K562 (cell line): ENCODE measurements at regions not wholly inside any gene's neighbourhood (a gene's known extent, or its start where the extent isn't known, plus 50 kb on each side); places are given as distances from the start of the nearest gene placed in this dataset.

Experiments
- ATAC-seq: fragments of 200-7000 bp; cut with Tn5 transposase; 3 replicates; pipeline ENCODE4 v1.9.1; 2020; ENCODE audit warnings: moderate library complexity
- BruUV-seq: library from RNA; stranded (reverse); fragments of 400-500 nt; replicated peaks from 2 replicates; lab custom pipeline; 2021; lab: Mats Ljungman, UMichigan
- CTCF ChIA-PET: fragments of 300-600 bp; formaldehyde crosslinking; extraction: SDS; loops from one replicate; lab custom pipeline; 2021; ENCODE audit warnings: low intra/inter-chr PET ratio; lab: Yijun Ruan, JAX
- POLR2A ChIA-PET: fragments of 300-600, 350-650 bp; sonication (Branson Sonifier 250); formaldehyde crosslinking; extraction: SDS; loops from one replicate; lab custom pipeline; 2021; ENCODE audit warnings: antibody characterized with exemption, inconsistent platforms; lab: Yijun Ruan, JAX
- DNase-seq, 4 experiments: peaks; one replicate each; pipeline versions ENCODE4 v3.0.0 to v3.0.0-alpha.2; 2011 to 2018; ENCODE audit warnings: low spot score in 3 of 4, mixed read lengths in 3 of 4; ENCODE audit errors: extremely low read depth in 1 of 4
- FAIRE-seq: peaks from 2 replicates; lab custom pipeline; 2011; peaks lifted over from hg19 to GRCh38; lab: Jason Lieb, UNC
- H2AFZ ChIP-seq: 2 replicates; pipeline ENCODE4 v1.6.0; 2011; ENCODE audit warnings: low read depth, low read length, control low read depth, inconsistent platforms
- H3K27ac ChIP-seq: fragments of 200-600 bp; 3 replicates; pipeline ENCODE4 v1.8.0; 2011; ENCODE audit warnings: low read depth, mild to moderate bottlenecking, control low read depth, inconsistent platforms, low read length, moderate library complexity, mixed read lengths; ENCODE audit errors: extremely low read depth
- H3K27me3 ChIP-seq, 2 experiments: fragments of 300-600 bp in 1 of 2; 2 replicates in 1 of 2; 3 replicates in 1 of 2; pipeline versions ENCODE4 v1.6.0 to v1.8.0; 2011; ENCODE audit warnings: inconsistent platforms in 2 of 2, low read length in 2 of 2, mild to moderate bottlenecking in 1 of 2, mixed read lengths in 1 of 2, moderate library complexity in 1 of 2; ENCODE audit not compliant: control insufficient read depth in 2 of 2, insufficient read depth in 2 of 2
- H3K36me3 ChIP-seq: fragments of 300-600 bp; 3 replicates; pipeline ENCODE4 v1.8.0; 2011; ENCODE audit warnings: mild to moderate bottlenecking, low read length, inconsistent platforms; ENCODE audit not compliant: control insufficient read depth, insufficient read depth
- H3K4me1 ChIP-seq, 2 experiments: fragments of 200-600 bp in 1 of 2; replicated peaks in 1 of 2; 2 replicates in 1 of 2; 3 replicates in 1 of 2; pipeline versions ENCODE4 v1.5.1 to v1.8.0; 2011; ENCODE audit warnings: inconsistent platforms in 2 of 2, low read length in 2 of 2, mild to moderate bottlenecking in 1 of 2, mixed read lengths in 1 of 2, moderate library complexity in 1 of 2; ENCODE audit not compliant: control insufficient read depth in 2 of 2, insufficient read depth in 2 of 2
- H3K4me2 ChIP-seq: 2 replicates; pipeline ENCODE4 v1.6.1; 2011; ENCODE audit warnings: low read length, control low read depth, inconsistent platforms, mixed read lengths; ENCODE audit not compliant: insufficient read depth
- H3K4me3 ChIP-seq: fragments of 200-600 bp; sonication (generic), shearing (Covaris generic); 2 replicates; pipeline ENCODE4 v1.5.1; 2016; ENCODE audit warnings: control low read depth, inconsistent platforms
- H3K79me2 ChIP-seq: fragments of 200-600 bp; 3 replicates; pipeline ENCODE4 v1.8.0; 2011; ENCODE audit warnings: low read length, inconsistent platforms; ENCODE audit not compliant: control insufficient read depth, insufficient read depth
- H3K9ac ChIP-seq, 2 experiments: 2 replicates each; pipeline versions ENCODE4 v1.6.0 to v1.6.1; 2011; ENCODE audit warnings: low read depth in 2 of 2, low read length in 2 of 2, control low read depth in 1 of 2, inconsistent platforms in 1 of 2, mild to moderate bottlenecking in 1 of 2, mixed read lengths in 1 of 2; ENCODE audit not compliant: insufficient read depth in 1 of 2
- H3K9me1 ChIP-seq: one replicate; pipeline ENCODE4 v1.6.0; 2011; ENCODE audit warnings: inconsistent platforms, mild to moderate bottlenecking, low read length, moderate library complexity; ENCODE audit not compliant: control insufficient read depth, insufficient read depth
- H3K9me3 ChIP-seq: replicated peaks from 2 replicates; pipeline ENCODE4 v1.5.1; 2011; ENCODE audit warnings: low read depth, low read length, inconsistent platforms; ENCODE audit not compliant: control insufficient read depth, insufficient read depth
- H4K20me1 ChIP-seq: replicated peaks from 2 replicates; pipeline ENCODE4 v1.6.1; 2011; ENCODE audit warnings: low read length, inconsistent platforms, mixed read lengths; ENCODE audit not compliant: control insufficient read depth, insufficient read depth
- ARID3B ChIP-seq: fragments of 250-450 bp; sonication (Bioruptor Pico); IDR thresholded peaks from 2 replicates; pipeline ENCODE4 v1.4.0; 2020; ENCODE audit warnings: borderline replicate concordance
- COPS2 ChIP-seq: fragments of 450-650 bp; conservative IDR thresholded peaks from 2 replicates; pipeline ENCODE4 v1.6.1; 2016; ENCODE audit warnings: mild to moderate bottlenecking, moderate library complexity
- ETV6 ChIP-seq, 3 experiments: fragments of 150-350 bp in 1 of 3; sonication (generic) in 1 of 3; formaldehyde crosslinking in 1 of 3; IDR thresholded peaks; 2 replicates each; pipeline versions ENCODE4 v1.6.1 to v1.8.0; 2014 to 2022; ENCODE audit warnings: borderline replicate concordance in 2 of 3, low read depth in 2 of 3, antibody characterized with exemption in 1 of 3, low read length in 1 of 3, mild to moderate bottlenecking in 1 of 3, missing genetic modification reagents in 1 of 3
- XRCC5 ChIP-seq: fragments of 200-400 bp; formaldehyde crosslinking; IDR thresholded peaks from 2 replicates; pipeline ENCODE4 v1.6.1; 2017; ENCODE audit warnings: low read depth, mild to moderate bottlenecking, low read length
- WGBS: fragments of 100-300 bp; shearing (Covaris generic); methylation state at CpG from one replicate; pipeline ENCODE4 v1.1.6; 2016; ENCODE audit warnings: low coverage, mixed read lengths; ENCODE audit not compliant: insufficient coverage; ENCODE audit errors: missing lambda C conversion rate; 5-methylcytosine and 5-hydroxymethylcytosine counted together
- in situ Hi-C: fragments of 300-500 bp; cut with MboI; formaldehyde crosslinking; loops from 4 replicates; pipeline ENCODE4 v1.15.0; 2018; ENCODE audit warnings: inconsistent platforms, mixed read lengths
- intact Hi-C: fragments of 100-400 bp; cut with micrococcal nuclease; formaldehyde crosslinking; loops from 2 replicates; pipeline ENCODE4 v1.14.2; 2022

- Histone ChIP-seq H3K9me1 (no peaks in the 10 kb centered on the region), H3K27me3 (no peaks in the 10 kb centered on the region), H4K20me1 (no peaks in the 10 kb centered on the region), H3K4me1 (no peaks in the 10 kb centered on the region), H3K4me2 (no peak overlapping the region), H2AFZ (no peak overlapping the region), H3K9me3 (0 out of 2 replicates have a peak, but pooled peaks cover 2% of the 10 kb centered on the region), H3K4me3 (no peak overlapping the region), H3K9ac (no peak overlapping the region), H3K79me2 (no peaks in the 10 kb centered on the region), H3K36me3 (no peaks in the 10 kb centered on the region), H3K27ac (no peak overlapping the region)
- ChIA-PET POLR2A (interaction anchor here (0.7 kb wide), 1 partner anchor 143 kb away, joined by 3 read pairs; no protein-coding TSS in a partner anchor), CTCF (no interaction called here)
- DNase-seq (no peak), FAIRE-seq (no peak), ATAC-seq (no peak)
- TF ChIP-seq ARID3B (CRISPR knock-in tag) (no peak), XRCC5 (no peak), ETV6 (IDR thresholded peaks at IDR 0.05; ENCODE audit: borderline replicate concordance in 1 of 2, low read depth in 2 of 2, low read length in 1 of 2) (no peak), ETV6 (CRISPR knock-in tag; IDR thresholded peaks at IDR 0.05; ENCODE audit: borderline replicate concordance) (no peak), COPS2 (no peak)
- in situ Hi-C loops = no loop called here
- WGBS = 6% methylated on average over 5 of the region's 5 CpGs
- intact Hi-C loops = no loop called here
- no TSS peak for BruUV-seq
Observed at GRCh38 chr12:42969355-42969754, 379.8 kb upstream of the PRICKLE1 start.
